Endothelial cell of umbilical vein (primary cell): ENCODE measurements at regions not wholly inside any gene's neighbourhood (a gene's known extent, or its start where the extent isn't known, plus 50 kb on each side); places are given as distances from the start of the nearest gene placed in this dataset.

Experiments
- BruUV-seq: library from RNA; stranded (reverse); fragments of 400-500 nt; replicated peaks from 2 replicates; lab custom pipeline; 2021; lab: Mats Ljungman, UMichigan
- CTCF ChIA-PET: fragments of 300-600, 350-600 bp; sonication (Branson Sonifier 250); formaldehyde crosslinking; loops from one replicate; lab custom pipeline; 2021; ENCODE audit warnings: antibody characterized with exemption, inconsistent platforms; lab: Charles Lee
- POLR2A ChIA-PET: fragments of 300-600, 350-600 bp; sonication (Branson Sonifier 250); formaldehyde crosslinking; loops from one replicate; lab custom pipeline; 2021; ENCODE audit warnings: antibody characterized with exemption, inconsistent platforms; lab: Charles Lee
- DNase-seq: peaks from one replicate; pipeline ENCODE4 v3.0.0-alpha.2; 2011; ENCODE audit warnings: low read depth, low spot score
- FAIRE-seq: peaks from 2 replicates; lab custom pipeline; 2011; peaks lifted over from hg19 to GRCh38; lab: Jason Lieb, UNC
- H2AFZ ChIP-seq: 2 replicates; pipeline ENCODE4 v1.6.0; 2012; ENCODE audit warnings: low read depth, low read length, control low read depth, inconsistent platforms
- H3K27ac ChIP-seq: 2 replicates; pipeline ENCODE4 v1.5.1; 2011; ENCODE audit warnings: low read depth, mild to moderate bottlenecking, control low read depth, low read length, moderate library complexity; ENCODE audit not compliant: insufficient read depth
- H3K27me3 ChIP-seq, 2 experiments: 2 replicates each; pipeline versions ENCODE4 v1.6.0 to v1.6.1; 2011; ENCODE audit warnings: low read length in 2 of 2, mixed read lengths in 1 of 2; ENCODE audit not compliant: control insufficient read depth in 2 of 2, insufficient read depth in 2 of 2
- H3K36me3 ChIP-seq, 2 experiments: 2 replicates in 1 of 2; 3 replicates in 1 of 2; pipeline ENCODE4 v1.5.1; 2011; ENCODE audit warnings: low read length in 2 of 2, mild to moderate bottlenecking in 1 of 2, moderate library complexity in 1 of 2; ENCODE audit not compliant: control insufficient read depth in 2 of 2, insufficient read depth in 2 of 2; ENCODE audit errors: extremely low read depth in 1 of 2
- H3K4me1 ChIP-seq: 3 replicates; pipeline ENCODE4 v1.5.1; 2011; ENCODE audit warnings: mild to moderate bottlenecking, low read length; ENCODE audit not compliant: control insufficient read depth, insufficient read depth; ENCODE audit errors: extremely low read depth
- H3K4me2 ChIP-seq: 2 replicates; pipeline ENCODE4 v1.6.1; 2011; ENCODE audit warnings: low read length, control low read depth, mixed read lengths; ENCODE audit not compliant: insufficient read depth
- H3K4me3 ChIP-seq, 3 experiments: fragments of 200-600 bp in 1 of 3; sonication (generic), shearing (Covaris generic) in 1 of 3; replicated peaks in 1 of 3; 2 replicates each; pipeline ENCODE4 v1.5.1; 2011 to 2016; ENCODE audit warnings: control low read depth in 3 of 3, low read length in 3 of 3, mild to moderate bottlenecking in 2 of 3, inconsistent platforms in 1 of 3, low read depth in 1 of 3, moderate library complexity in 1 of 3; ENCODE audit not compliant: insufficient read depth in 1 of 3
- H3K79me2 ChIP-seq: 2 replicates; pipeline ENCODE4 v1.6.0; 2012; ENCODE audit warnings: low read length, inconsistent platforms; ENCODE audit not compliant: control insufficient read depth, insufficient read depth
- H3K9ac ChIP-seq: replicated peaks from 2 replicates; pipeline ENCODE3; 2011; ENCODE audit warnings: low read length, control low read depth; ENCODE audit not compliant: insufficient read depth; ENCODE audit errors: extremely low read depth
- H3K9me1 ChIP-seq: replicated peaks from 3 replicates; pipeline ENCODE4 v1.6.0; 2011; ENCODE audit warnings: mild to moderate bottlenecking, low read length; ENCODE audit not compliant: control insufficient read depth, insufficient read depth; ENCODE audit errors: extremely low read depth
- H3K9me3 ChIP-seq: replicated peaks from 2 replicates; pipeline ENCODE4 v1.5.1; 2012; ENCODE audit warnings: low read length, inconsistent platforms; ENCODE audit not compliant: control insufficient read depth, insufficient read depth
- H4K20me1 ChIP-seq: replicated peaks from 2 replicates; pipeline ENCODE3; 2011; ENCODE audit warnings: mild to moderate bottlenecking, low read length; ENCODE audit not compliant: control insufficient read depth, insufficient read depth; ENCODE audit errors: extremely low read depth
- CTCF ChIP-seq, 2 donors: IDR thresholded peaks; 1 replicate in 1 of 2; 2 replicates in 1 of 2; pipeline ENCODE4 v1.5.1; 2011; ENCODE audit warnings: low read length in 2 of 2, mild to moderate bottlenecking in 2 of 2, moderate library complexity in 2 of 2, control low read depth in 1 of 2, inconsistent platforms in 1 of 2, low read depth in 1 of 2; ENCODE audit not compliant: insufficient read depth in 1 of 2; ENCODE audit errors: extremely low read depth in 1 of 2
- EZH2 ChIP-seq: IDR thresholded peaks from 2 replicates; pipeline ENCODE4 v1.6.1; 2012; ENCODE audit warnings: borderline replicate concordance, low read depth, mild to moderate bottlenecking, moderate library complexity, low read length, inconsistent platforms; ENCODE audit not compliant: severe bottlenecking
- FOS ChIP-seq: IDR thresholded peaks from 2 replicates; pipeline ENCODE4 v1.6.1; 2011; ENCODE audit warnings: mild to moderate bottlenecking, low read length, moderate library complexity, borderline replicate concordance; ENCODE audit not compliant: insufficient read depth
- GATA2 ChIP-seq: IDR thresholded peaks from 2 replicates; pipeline ENCODE4 v1.7.0; 2011; ENCODE audit warnings: low read depth, mild to moderate bottlenecking, moderate library complexity, mixed read lengths, low read length; ENCODE audit not compliant: insufficient read length, insufficient read depth
- JUN ChIP-seq: IDR thresholded peaks from 2 replicates; pipeline ENCODE4 v1.6.1; 2011; ENCODE audit warnings: borderline replicate concordance, low read depth; ENCODE audit not compliant: insufficient read length, insufficient read depth
- MAX ChIP-seq: IDR thresholded peaks from 2 replicates; pipeline ENCODE4 v1.6.1; 2011; ENCODE audit not compliant: insufficient read depth, insufficient read length
- MYC ChIP-seq: IDR thresholded peaks from one replicate; pipeline ENCODE4 v1.6.1; 2011; ENCODE audit warnings: mild to moderate bottlenecking, low read depth, low read length
- POLR2AphosphoS5 ChIP-seq: IDR thresholded peaks from 2 replicates; pipeline ENCODE4 v1.6.1; 2012; ENCODE audit warnings: low read depth, mild to moderate bottlenecking, control low read depth, low read length, moderate library complexity; ENCODE audit not compliant: insufficient read depth
- dilution Hi-C: fragments of 300-500 bp; cut with MboI; formaldehyde crosslinking; loops from one replicate; pipeline ENCODE4 v1.15.0; 2019; ENCODE audit warnings: low sequenced_read_pairs; ENCODE audit not compliant: extremely low pct_ligation_motif_present
- intact Hi-C: fragments of 100-400 bp; cut with micrococcal nuclease; formaldehyde crosslinking; loops from one replicate; pipeline ENCODE4 v1.10.0; 2022

- ChIA-PET POLR2A (no interaction called here), CTCF (no interaction called here)
- Histone ChIP-seq H3K79me2 (no peaks in the 10 kb centered on the region), H3K9me3 (no peaks in the 10 kb centered on the region), H3K4me3 (no peak overlapping the region), H3K9me1 (no peaks in the 10 kb centered on the region), H3K9ac (no peak overlapping the region), H3K36me3 (no peaks in the 10 kb centered on the region), H3K4me2 (no peak overlapping the region), H4K20me1 (no peaks in the 10 kb centered on the region), H3K4me1 (no peaks in the 10 kb centered on the region), H2AFZ (no peak overlapping the region), H3K27me3 (peaks cover 23 to 30% of the 10 kb centered on the region in 2 experiments), H3K27ac (no peak overlapping the region)
- no peak for FAIRE-seq
- DNase-seq, result no peak
- intact Hi-C loops (no loop called here), dilution Hi-C loops (no loop called here)
- BruUV-seq, result no TSS peak
- TF ChIP-seq EZH2 (no peak), POLR2AphosphoS5 (no peak), MAX (no peak), MYC (no peak), FOS (no peak), JUN (no peak)
These were observed 204.3 kb upstream of the CCDC68 start for GRCh38 chr18:55163550-55163949.

- H3K4me3 ChIP-seq, result no peak overlapping the region
- DNase-seq (no peak), FAIRE-seq (no peak)
- H3K9ac ChIP-seq, result no peak overlapping the region
- H3K4me2 ChIP-seq, result no peak overlapping the region
- H2AFZ ChIP-seq, result no peak overlapping the region
- no peak for TF ChIP-seq EZH2
- TF ChIP-seq CTCF (IDR thresholded peaks at IDR 0.05; ENCODE audit: extremely low read depth in 1 of 2, insufficient read depth in 1 of 2, low read depth in 1 of 2, low read length in 2 of 2), result no peak
- TF ChIP-seq MYC, result no peak
- no peak for TF ChIP-seq GATA2
- H3K9me1 ChIP-seq, result no peaks in the 10 kb centered on the region
- intact Hi-C loops, result no loop called here
- no peak overlapping the region for H3K27ac ChIP-seq
- no peaks in the 10 kb centered on the region for H3K36me3 ChIP-seq
- H3K4me1 ChIP-seq, result no peaks in the 10 kb centered on the region
- dilution Hi-C loops, result no loop called here
- H3K27me3 ChIP-seq, result peaks cover 23 to 29% of the 10 kb centered on the region in 2 experiments
- no peaks in the 10 kb centered on the region for H3K9me3 ChIP-seq
- BruUV-seq, result no TSS peak
- ChIA-PET CTCF (no interaction called here), POLR2A (no interaction called here)
- H3K79me2 ChIP-seq, result no peaks in the 10 kb centered on the region
- H4K20me1 ChIP-seq, result no peaks in the 10 kb centered on the region
These were observed 202.7 kb upstream of the CCDC68 start for GRCh38 chr18:55161916-55162315.
